GM23338 (cell line): ENCODE measurements at regions not wholly inside any gene's neighbourhood (a gene's known extent, or its start where the extent isn't known, plus 50 kb on each side); places are given as distances from the start of the nearest gene placed in this dataset.

Source experiments
- EZH2 ChIP-seq: fragments of 200-600 bp; sonication (generic); IDR thresholded peaks from one replicate; pipeline ENCODE4 v1.8.0; 2017; ENCODE audit warnings: antibody characterized with exemption, mild to moderate bottlenecking, low read depth; ENCODE audit not compliant: unreplicated experiment
- EZH2phosphoT487 ChIP-seq: fragments of 200-600 bp; sonication (generic); IDR thresholded peaks from one replicate; pipeline ENCODE4 v1.8.1; 2018; ENCODE audit warnings: antibody characterized with exemption; ENCODE audit not compliant: unreplicated experiment
- POLR2AphosphoS5 ChIP-seq: IDR thresholded peaks from 2 replicates; pipeline ENCODE4 v1.6.1; 2016; ENCODE audit warnings: antibody characterized with exemption, low read depth
- TF ChIP-seq, protein P1 (sequence below), 2 experiments: fragments of 200-600 bp in 1 of 2; sonication (generic) in 1 of 2; conservative IDR thresholded peaks; 2 replicates each; pipeline versions ENCODE4 v1.5.1 to v1.6.1; 2016 to 2017; ENCODE audit warnings: antibody characterized with exemption in 2 of 2, low read depth in 2 of 2, mild to moderate bottlenecking in 2 of 2, moderate library complexity in 1 of 2
- TF ChIP-seq, protein P2 (sequence below): IDR thresholded peaks from one replicate; pipeline ENCODE4 v1.6.1; 2018; ENCODE audit warnings: antibody characterized with exemption; ENCODE audit not compliant: unreplicated experiment

DNA sequence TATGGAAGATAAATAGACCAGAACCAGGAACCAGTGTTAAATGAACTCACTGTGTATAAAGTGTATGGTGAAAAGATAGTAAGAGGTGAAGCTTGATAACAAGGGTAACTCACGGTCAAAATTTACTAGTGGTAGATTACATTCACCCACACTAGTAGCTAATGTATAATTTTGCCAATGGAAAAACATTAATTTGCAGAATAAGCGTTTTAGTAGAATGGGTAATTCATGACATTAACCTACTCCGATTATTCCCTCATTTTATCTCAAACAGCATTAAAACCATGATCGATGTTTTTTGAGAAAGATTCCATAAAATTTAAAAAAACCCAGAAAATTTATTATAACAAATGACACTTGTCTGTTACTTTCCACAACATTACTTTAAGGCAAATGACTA, 57.7 kb upstream of the PPP1R3A start:
- TF ChIP-seq, protein P1, sequence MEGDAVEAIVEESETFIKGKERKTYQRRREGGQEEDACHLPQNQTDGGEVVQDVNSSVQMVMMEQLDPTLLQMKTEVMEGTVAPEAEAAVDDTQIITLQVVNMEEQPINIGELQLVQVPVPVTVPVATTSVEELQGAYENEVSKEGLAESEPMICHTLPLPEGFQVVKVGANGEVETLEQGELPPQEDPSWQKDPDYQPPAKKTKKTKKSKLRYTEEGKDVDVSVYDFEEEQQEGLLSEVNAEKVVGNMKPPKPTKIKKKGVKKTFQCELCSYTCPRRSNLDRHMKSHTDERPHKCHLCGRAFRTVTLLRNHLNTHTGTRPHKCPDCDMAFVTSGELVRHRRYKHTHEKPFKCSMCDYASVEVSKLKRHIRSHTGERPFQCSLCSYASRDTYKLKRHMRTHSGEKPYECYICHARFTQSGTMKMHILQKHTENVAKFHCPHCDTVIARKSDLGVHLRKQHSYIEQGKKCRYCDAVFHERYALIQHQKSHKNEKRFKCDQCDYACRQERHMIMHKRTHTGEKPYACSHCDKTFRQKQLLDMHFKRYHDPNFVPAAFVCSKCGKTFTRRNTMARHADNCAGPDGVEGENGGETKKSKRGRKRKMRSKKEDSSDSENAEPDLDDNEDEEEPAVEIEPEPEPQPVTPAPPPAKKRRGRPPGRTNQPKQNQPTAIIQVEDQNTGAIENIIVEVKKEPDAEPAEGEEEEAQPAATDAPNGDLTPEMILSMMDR (conservative IDR thresholded peaks at IDR 0.05; ENCODE audit: low read depth in 2 of 2), result no peak
- TF ChIP-seq POLR2AphosphoS5 (no peak), EZH2 (no peak), EZH2phosphoT487 (no peak)
- TF ChIP-seq, protein P2, sequence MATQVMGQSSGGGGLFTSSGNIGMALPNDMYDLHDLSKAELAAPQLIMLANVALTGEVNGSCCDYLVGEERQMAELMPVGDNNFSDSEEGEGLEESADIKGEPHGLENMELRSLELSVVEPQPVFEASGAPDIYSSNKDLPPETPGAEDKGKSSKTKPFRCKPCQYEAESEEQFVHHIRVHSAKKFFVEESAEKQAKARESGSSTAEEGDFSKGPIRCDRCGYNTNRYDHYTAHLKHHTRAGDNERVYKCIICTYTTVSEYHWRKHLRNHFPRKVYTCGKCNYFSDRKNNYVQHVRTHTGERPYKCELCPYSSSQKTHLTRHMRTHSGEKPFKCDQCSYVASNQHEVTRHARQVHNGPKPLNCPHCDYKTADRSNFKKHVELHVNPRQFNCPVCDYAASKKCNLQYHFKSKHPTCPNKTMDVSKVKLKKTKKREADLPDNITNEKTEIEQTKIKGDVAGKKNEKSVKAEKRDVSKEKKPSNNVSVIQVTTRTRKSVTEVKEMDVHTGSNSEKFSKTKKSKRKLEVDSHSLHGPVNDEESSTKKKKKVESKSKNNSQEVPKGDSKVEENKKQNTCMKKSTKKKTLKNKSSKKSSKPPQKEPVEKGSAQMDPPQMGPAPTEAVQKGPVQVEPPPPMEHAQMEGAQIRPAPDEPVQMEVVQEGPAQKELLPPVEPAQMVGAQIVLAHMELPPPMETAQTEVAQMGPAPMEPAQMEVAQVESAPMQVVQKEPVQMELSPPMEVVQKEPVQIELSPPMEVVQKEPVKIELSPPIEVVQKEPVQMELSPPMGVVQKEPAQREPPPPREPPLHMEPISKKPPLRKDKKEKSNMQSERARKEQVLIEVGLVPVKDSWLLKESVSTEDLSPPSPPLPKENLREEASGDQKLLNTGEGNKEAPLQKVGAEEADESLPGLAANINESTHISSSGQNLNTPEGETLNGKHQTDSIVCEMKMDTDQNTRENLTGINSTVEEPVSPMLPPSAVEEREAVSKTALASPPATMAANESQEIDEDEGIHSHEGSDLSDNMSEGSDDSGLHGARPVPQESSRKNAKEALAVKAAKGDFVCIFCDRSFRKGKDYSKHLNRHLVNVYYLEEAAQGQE, result no peak
